ENCODE measurements at regions not wholly inside any gene's neighbourhood (a gene's known extent, or its start where the extent isn't known, plus 50 kb on each side); places are given as distances from the start of the nearest gene placed in this dataset.

GRCh38 chr19:31602548-31602947 is 253.3 kb upstream of the TSHZ3 start:
- no peak for TF ChIP-seq CEBPB (IDR thresholded peaks at IDR 0.05; ENCODE audit: low read depth, low read length)
- no peak for TF ChIP-seq EGR1 (IDR thresholded peaks at IDR 0.05; ENCODE audit: borderline replicate concordance, low read depth, low read length)
- TF ChIP-seq POLR2AphosphoS5 (IDR thresholded peaks at IDR 0.05; ENCODE audit: low read depth, low read length) = no peak
- TF ChIP-seq SP2 (IDR thresholded peaks at IDR 0.05; ENCODE audit: low read length) = no peak
- TF ChIP-seq POLR2A (IDR thresholded peaks at IDR 0.05; ENCODE audit: control extremely low read depth in 1 of 2, low read depth in 2 of 2, low read length in 2 of 2) = no peak
- no peak for TF ChIP-seq CTCF (IDR thresholded peaks at IDR 0.05; ENCODE audit: control extremely low read depth in 1 of 3, insufficient read depth in 1 of 3, low read depth in 1 of 3, low read length in 3 of 3)
- no peak for TF ChIP-seq CHD7 (IDR thresholded peaks at IDR 0.05; ENCODE audit: insufficient replicate concordance, low read length)
- TF ChIP-seq SUZ12 (IDR thresholded peaks at IDR 0.05; ENCODE audit: low read length) = no peak
